ENCODE measurements at regions not wholly inside any gene's neighbourhood (a gene's known extent, or its start where the extent isn't known, plus 50 kb on each side); places are given as distances from the start of the nearest gene placed in this dataset.
"Not testable (repeated sequence)": the region's sequence is repeated elsewhere in the genome, so short reads cannot be mapped to it uniquely, and the experiment has no call there.

DNA sequence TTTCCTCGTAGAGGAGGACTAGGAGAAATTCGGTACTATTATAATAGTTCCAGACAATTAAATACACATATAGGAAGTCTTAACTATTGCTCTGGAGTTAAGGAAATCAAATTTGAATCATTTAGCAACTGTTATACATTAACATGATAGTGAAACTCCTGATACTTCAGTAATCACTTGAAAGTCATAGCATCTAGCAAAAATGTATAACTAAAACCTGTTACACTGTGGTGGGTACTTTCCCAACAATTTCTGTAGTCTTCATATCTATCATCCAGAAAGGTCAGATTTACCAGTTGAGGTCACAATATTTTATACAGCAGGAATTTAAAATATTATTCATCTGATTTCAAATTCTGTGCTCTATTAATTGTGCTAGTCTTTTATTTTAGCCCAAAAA, 669.6 kb upstream of the PCDH10 start:
- no peak for DNase-seq (ENCODE audit: low read depth)
- TF ChIP-seq, protein P1, sequence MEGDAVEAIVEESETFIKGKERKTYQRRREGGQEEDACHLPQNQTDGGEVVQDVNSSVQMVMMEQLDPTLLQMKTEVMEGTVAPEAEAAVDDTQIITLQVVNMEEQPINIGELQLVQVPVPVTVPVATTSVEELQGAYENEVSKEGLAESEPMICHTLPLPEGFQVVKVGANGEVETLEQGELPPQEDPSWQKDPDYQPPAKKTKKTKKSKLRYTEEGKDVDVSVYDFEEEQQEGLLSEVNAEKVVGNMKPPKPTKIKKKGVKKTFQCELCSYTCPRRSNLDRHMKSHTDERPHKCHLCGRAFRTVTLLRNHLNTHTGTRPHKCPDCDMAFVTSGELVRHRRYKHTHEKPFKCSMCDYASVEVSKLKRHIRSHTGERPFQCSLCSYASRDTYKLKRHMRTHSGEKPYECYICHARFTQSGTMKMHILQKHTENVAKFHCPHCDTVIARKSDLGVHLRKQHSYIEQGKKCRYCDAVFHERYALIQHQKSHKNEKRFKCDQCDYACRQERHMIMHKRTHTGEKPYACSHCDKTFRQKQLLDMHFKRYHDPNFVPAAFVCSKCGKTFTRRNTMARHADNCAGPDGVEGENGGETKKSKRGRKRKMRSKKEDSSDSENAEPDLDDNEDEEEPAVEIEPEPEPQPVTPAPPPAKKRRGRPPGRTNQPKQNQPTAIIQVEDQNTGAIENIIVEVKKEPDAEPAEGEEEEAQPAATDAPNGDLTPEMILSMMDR (conservative IDR thresholded peaks at IDR 0.05; ENCODE audit: low read depth, low read length) = no peak
- no peak overlapping the region for H3K4me3 ChIP-seq (ENCODE audit: low read depth, low read length)

DNA sequence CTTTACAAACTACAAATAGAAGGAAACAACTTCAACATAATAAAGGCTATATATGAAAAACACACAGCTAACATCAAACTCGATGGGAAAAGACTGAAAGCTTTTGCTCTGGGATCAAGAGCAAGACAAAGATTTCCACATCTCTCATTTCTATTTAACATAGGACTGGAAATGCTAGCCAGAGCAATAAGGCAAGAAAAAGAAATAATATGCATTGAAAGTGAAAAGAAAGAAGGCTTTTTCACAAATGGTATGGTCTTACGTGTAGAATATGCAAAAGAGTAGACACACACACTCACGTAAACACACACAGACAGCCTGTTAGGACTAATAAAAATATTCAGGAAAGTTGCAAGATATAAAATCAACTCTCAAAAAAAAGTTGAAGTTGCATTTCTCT, 660.5 kb upstream of the PCDH10 start:
- H3K4me3 ChIP-seq (ENCODE audit: low read depth, low read length) = no peak overlapping the region
- DNase-seq (ENCODE audit: low read depth) = no peak
- TF ChIP-seq, protein P1 (conservative IDR thresholded peaks at IDR 0.05; ENCODE audit: low read depth, low read length) = no peak

DNA sequence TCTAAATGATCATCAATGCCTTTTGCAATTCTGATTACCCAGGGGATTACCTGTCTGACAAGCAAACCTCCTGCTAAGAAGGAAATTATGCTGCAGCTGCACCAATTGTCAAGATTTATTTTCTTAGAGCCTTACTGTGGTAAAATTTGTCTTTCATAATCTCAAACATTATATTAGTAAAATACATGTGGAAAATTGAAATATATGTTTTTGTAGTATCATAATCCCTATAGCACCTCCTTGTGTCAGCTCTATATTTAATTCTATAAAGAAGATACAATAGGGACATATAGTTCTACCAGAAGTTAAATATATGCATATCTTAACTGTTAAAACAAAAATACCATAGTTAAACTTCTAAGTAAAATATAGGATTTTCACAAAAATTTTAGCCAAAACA, 655.6 kb upstream of the PCDH10 start:
- TF ChIP-seq, protein P1 (conservative IDR thresholded peaks at IDR 0.05; ENCODE audit: low read depth, low read length) = peak; percentile 24
- H3K4me3 ChIP-seq (ENCODE audit: low read depth, low read length) = no peak overlapping the region

DNA sequence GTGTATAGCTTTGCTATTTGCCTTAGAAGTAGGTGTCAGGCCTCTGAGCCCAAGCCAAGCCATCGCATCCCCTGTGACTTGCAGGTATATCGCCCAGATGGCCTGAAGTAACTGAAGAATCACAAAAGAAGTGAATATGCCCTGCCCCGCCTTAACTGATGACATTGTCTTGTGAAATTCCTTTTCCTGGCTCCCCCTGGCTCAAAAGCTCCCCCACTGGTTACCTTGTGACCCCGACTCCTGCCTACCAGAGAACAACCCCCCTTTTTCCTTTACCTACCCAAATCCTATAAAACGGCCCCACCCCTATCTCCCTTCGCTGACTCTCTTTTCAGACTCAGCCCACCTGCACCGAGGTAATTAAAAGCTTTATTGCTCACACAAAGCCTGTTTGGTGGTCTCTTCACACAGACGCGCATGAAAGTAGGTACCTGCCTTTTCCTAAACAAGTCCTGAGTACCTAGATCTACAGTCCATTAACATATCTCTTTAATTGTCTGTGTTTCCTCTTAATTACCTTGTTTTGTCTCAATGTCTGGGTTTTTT, 653.8 kb upstream of the PCDH10 start:
- H3K4me3 ChIP-seq (ENCODE audit: low read depth, low read length); DNase-seq (ENCODE audit: low read depth): not testable (repeated sequence)

More for the DNA sequence above, 655.6 kb upstream of the PCDH10 start:
- peak; percentile 3 for DNase-seq (ENCODE audit: low read depth)

DNA sequence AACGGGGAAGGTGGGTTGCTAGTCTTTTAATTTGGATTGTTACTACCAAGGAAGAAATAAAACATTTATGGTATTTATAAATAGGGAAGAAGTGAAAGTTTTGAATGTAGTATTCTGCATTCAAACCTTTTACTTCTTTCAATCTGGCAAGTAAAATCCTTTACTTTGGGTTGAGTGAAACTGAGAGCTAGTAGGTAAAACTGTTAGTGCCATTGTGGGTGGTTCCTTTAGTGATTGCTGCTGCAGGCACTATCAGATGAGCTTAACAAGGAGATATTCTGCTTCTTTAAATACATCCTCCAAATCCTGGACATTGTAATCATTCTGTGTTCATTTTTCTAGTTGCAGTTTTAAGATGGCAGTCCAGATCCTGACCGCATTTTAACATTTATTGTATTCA, 650.9 kb upstream of the PCDH10 start:
- no peak for DNase-seq (ENCODE audit: low read depth)
- no peak overlapping the region for H3K4me3 ChIP-seq (ENCODE audit: low read depth, low read length)

DNA sequence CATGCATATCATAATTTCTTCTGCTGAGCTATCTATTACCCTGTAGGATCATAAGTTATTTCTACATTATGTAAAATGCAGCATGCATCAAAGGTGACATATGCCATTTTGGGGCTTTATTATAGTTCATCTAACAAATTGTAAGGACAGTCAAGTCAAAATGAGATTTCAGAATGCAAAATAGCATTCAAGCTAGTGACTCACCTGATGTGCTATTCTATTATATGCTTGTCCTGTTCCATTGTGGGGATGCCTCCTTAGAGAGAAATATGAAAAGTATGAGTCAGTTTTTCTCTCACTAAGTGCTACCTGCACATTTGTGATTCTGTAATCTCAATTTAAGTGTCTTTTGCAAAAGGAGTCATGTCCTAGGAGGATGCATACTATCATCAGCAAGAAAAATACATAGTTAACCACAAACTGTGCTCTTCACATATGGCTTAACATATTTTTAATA, 647.0 kb upstream of the PCDH10 start:
- DNase-seq (ENCODE audit: low read depth) = no peak
- TF ChIP-seq, protein P1 (conservative IDR thresholded peaks at IDR 0.05; ENCODE audit: low read depth, low read length) = no peak
- no peak overlapping the region for H3K4me3 ChIP-seq (ENCODE audit: low read depth, low read length)

More for the DNA sequence above, 650.9 kb upstream of the PCDH10 start:
- TF ChIP-seq, protein P1 (conservative IDR thresholded peaks at IDR 0.05; ENCODE audit: low read depth, low read length) = no peak

DNA sequence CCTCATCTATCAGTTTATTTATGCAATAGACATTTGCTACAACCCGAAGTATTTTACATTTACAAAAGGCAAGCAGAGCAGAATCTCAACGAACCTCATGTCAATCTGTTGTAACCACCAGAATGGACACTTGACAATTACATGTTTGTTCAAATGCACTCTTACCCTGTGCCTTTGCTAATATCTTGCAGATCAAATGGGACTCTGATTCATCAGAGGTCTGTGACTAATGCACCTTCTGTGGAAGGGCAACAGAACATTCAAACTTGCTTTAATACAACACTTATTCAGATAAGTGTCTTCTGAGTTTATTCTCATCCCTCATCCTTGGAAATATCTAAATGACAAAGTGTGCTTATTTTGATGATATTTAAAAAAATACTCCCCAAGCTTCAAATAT, 644.7 kb upstream of the PCDH10 start:
- DNase-seq (ENCODE audit: low read depth) = peak; percentile 10
- H3K4me3 ChIP-seq (ENCODE audit: low read depth, low read length) = no peak overlapping the region
- TF ChIP-seq, protein P1 (conservative IDR thresholded peaks at IDR 0.05; ENCODE audit: low read depth, low read length) = no peak

Measured in choroid plexus epithelial cell (primary cell).